ENCODE measurements at regions not wholly inside any gene's neighbourhood (a gene's known extent, or its start where the extent isn't known, plus 50 kb on each side); places are given as distances from the start of the nearest gene placed in this dataset.

- H3K9me3 ChIP-seq, result no peaks in the 10 kb centered on the region
- WGBS, 2 donors, result 87 to 91% methylated on average over 5 of the region's 5 CpGs
- no peak for DNase-seq
- no peaks in the 10 kb centered on the region for H3K27me3 ChIP-seq
- ATAC-seq (ENCODE audit: low FRiP score in 2 of 2), result no peak
- H3K4me1 ChIP-seq, result no peaks in the 10 kb centered on the region
- TF ChIP-seq POLR2A (IDR thresholded peaks at IDR 0.05) (no peak), EP300 (IDR thresholded peaks at IDR 0.05) (no peak), POLR2AphosphoS5 (IDR thresholded peaks at IDR 0.05) (no peak), CTCF (IDR thresholded peaks at IDR 0.05) (no peak)
- H3K27ac ChIP-seq, result no peak overlapping the region
- H3K4me3 ChIP-seq, result no peak overlapping the region
- no peaks in the 10 kb centered on the region for H3K36me3 ChIP-seq
Measured at GRCh38 chr10:61319386-61320256, 133.6 kb downstream of the TMEM26 start.

GRCh38 chr10:61318429-61318828 lies 134.8 kb downstream of the TMEM26 start:
- no peaks in the 10 kb centered on the region for H3K27me3 ChIP-seq

GRCh38 chr10:61317706-61318105 lies 135.5 kb downstream of the TMEM26 start:
- ATAC-seq (ENCODE audit: low FRiP score in 2 of 2), result no peak
- Histone ChIP-seq H3K36me3 (no peaks in the 10 kb centered on the region), H3K4me3 (no peak overlapping the region), H3K27me3 (no peaks in the 10 kb centered on the region), H3K4me1 (peaks cover 0 to 5% (median 4%) of the 10 kb centered on the region in 4 donors), H3K27ac (no peak overlapping the region), H3K9me3 (no peaks in the 10 kb centered on the region)
- no peak for TF ChIP-seq CTCF (IDR thresholded peaks at IDR 0.05)
- no peak for TF ChIP-seq EP300 (IDR thresholded peaks at IDR 0.05)
- TF ChIP-seq POLR2A (IDR thresholded peaks at IDR 0.05), result no peak
- TF ChIP-seq POLR2AphosphoS5 (IDR thresholded peaks at IDR 0.05), result no peak
- no peak for DNase-seq

More at GRCh38 chr10:61318429-61318828, 134.8 kb downstream of the TMEM26 start:
- no peak for DNase-seq
- no peak for ATAC-seq (ENCODE audit: low FRiP score in 2 of 2)
- no peak overlapping the region for H3K27ac ChIP-seq
- peaks cover 0 to 4% (median 3%) of the 10 kb centered on the region in 4 donors for H3K4me1 ChIP-seq
- no peaks in the 10 kb centered on the region for H3K9me3 ChIP-seq
- no peaks in the 10 kb centered on the region for H3K36me3 ChIP-seq
- TF ChIP-seq EP300 (IDR thresholded peaks at IDR 0.05), result no peak
- TF ChIP-seq CTCF (IDR thresholded peaks at IDR 0.05), result no peak
- TF ChIP-seq POLR2AphosphoS5 (IDR thresholded peaks at IDR 0.05), result no peak
- no peak for TF ChIP-seq POLR2A (IDR thresholded peaks at IDR 0.05)
- H3K4me3 ChIP-seq, result no peak overlapping the region

GRCh38 chr10:61316676-61317265 lies 136.4 kb downstream of the TMEM26 start:
- ATAC-seq (ENCODE audit: low FRiP score in 2 of 2), result no peak
- no peak for DNase-seq
- Histone ChIP-seq H3K36me3 (no peaks in the 10 kb centered on the region), H3K9me3 (no peaks in the 10 kb centered on the region), H3K27me3 (no peaks in the 10 kb centered on the region), H3K27ac (no peak overlapping the region), H3K4me1 (peaks cover 0 to 5% (median 4%) of the 10 kb centered on the region in 4 donors), H3K4me3 (no peak overlapping the region)
- no peak for TF ChIP-seq CTCF (IDR thresholded peaks at IDR 0.05)
- TF ChIP-seq POLR2A (IDR thresholded peaks at IDR 0.05), result no peak
- no peak for TF ChIP-seq POLR2AphosphoS5 (IDR thresholded peaks at IDR 0.05)
- TF ChIP-seq EP300 (IDR thresholded peaks at IDR 0.05), result no peak
- 86 to 100% methylated on average over 1 of the region's 1 CpG for WGBS, 2 donors
